Mesendoderm (in vitro differentiated cells): ENCODE measurements at regions not wholly inside any gene's neighbourhood (a gene's known extent, or its start where the extent isn't known, plus 50 kb on each side); places are given as distances from the start of the nearest gene placed in this dataset.

ENCODE experiments used
- DNase-seq: peaks from one replicate; pipeline ENCODE4 v3.0.0; 2013
- H2AK5ac ChIP-seq: 2 replicates; pipeline ENCODE4 v1.6.1; 2013; ENCODE audit warnings: low read length, inconsistent platforms
- H2BK120ac ChIP-seq: 2 replicates; pipeline ENCODE4 v1.6.1; 2013; ENCODE audit warnings: low read depth, mild to moderate bottlenecking, low read length, moderate library complexity, mixed read lengths
- H2BK15ac ChIP-seq: replicated peaks from 2 replicates; pipeline ENCODE4 v1.6.1; 2013; ENCODE audit warnings: low read depth, mild to moderate bottlenecking, moderate library complexity
- H2BK5ac ChIP-seq: 2 replicates; pipeline ENCODE4 v1.6.1; 2013; ENCODE audit warnings: low read length, inconsistent platforms
- H3K18ac ChIP-seq: 2 replicates; pipeline ENCODE4 v1.6.1; 2013; ENCODE audit warnings: mild to moderate bottlenecking, low read length, mixed read lengths
- H3K23ac ChIP-seq: one replicate; pipeline ENCODE4 v1.6.1; 2013; ENCODE audit warnings: low read length
- H3K27ac ChIP-seq: 2 replicates; pipeline ENCODE4 v1.5.1; 2013; ENCODE audit warnings: low read depth, mild to moderate bottlenecking, inconsistent platforms, low read length, moderate library complexity
- H3K27me3 ChIP-seq: 2 replicates; pipeline ENCODE4 v1.6.1; 2013; ENCODE audit warnings: low read length, control low read depth, mild to moderate bottlenecking, inconsistent platforms; ENCODE audit not compliant: insufficient read depth, poor library complexity
- H3K36me3 ChIP-seq: 2 replicates; pipeline ENCODE4 v1.6.1; 2013; ENCODE audit warnings: low read length, inconsistent platforms; ENCODE audit not compliant: control insufficient read depth, insufficient read depth
- H3K4ac ChIP-seq: one replicate; pipeline ENCODE4 v1.6.1; 2013; ENCODE audit warnings: low read depth, mild to moderate bottlenecking, low read length, moderate library complexity
- H3K4me1 ChIP-seq: 2 replicates; pipeline ENCODE4 v1.6.1; 2013; ENCODE audit warnings: low read depth, low read length, inconsistent platforms; ENCODE audit not compliant: control insufficient read depth
- H3K4me2 ChIP-seq: 2 replicates; pipeline ENCODE4 v1.6.1; 2013; ENCODE audit warnings: low read length
- H3K4me3 ChIP-seq: 2 replicates; pipeline ENCODE4 v1.5.1; 2013; ENCODE audit warnings: mild to moderate bottlenecking, low read length
- H3K56ac ChIP-seq: one replicate; pipeline ENCODE4 v1.6.1; 2013; ENCODE audit warnings: low read length
- H3K79me1 ChIP-seq: 2 replicates; pipeline ENCODE4 v1.6.1; 2013; ENCODE audit warnings: low read length, inconsistent platforms
- H3K79me2 ChIP-seq: 2 replicates; pipeline ENCODE4 v1.6.1; 2013; ENCODE audit warnings: mild to moderate bottlenecking, low read length; ENCODE audit not compliant: control insufficient read depth, insufficient read depth
- H3K9ac ChIP-seq: 2 replicates; pipeline ENCODE4 v1.6.1; 2013; ENCODE audit warnings: low read length, inconsistent platforms
- H4K5ac ChIP-seq: one replicate; pipeline ENCODE4 v1.6.1; 2013; ENCODE audit warnings: low read length
- H4K8ac ChIP-seq: one replicate; pipeline ENCODE4 v1.6.1; 2013; ENCODE audit warnings: low read depth, mild to moderate bottlenecking, control low read depth, low read length, moderate library complexity
- WGBS: extraction: QIAGEN DNeasy Blood & Tissue Kit; methylation state at CpG from one replicate; pipeline ENCODE4 v1.1.7; 2013; ENCODE audit warnings: low lambda C conversion rate, missing lambda C conversion rate; ENCODE audit not compliant: insufficient coverage; ENCODE audit errors: extremely low coverage; 5-methylcytosine and 5-hydroxymethylcytosine counted together

DNA sequence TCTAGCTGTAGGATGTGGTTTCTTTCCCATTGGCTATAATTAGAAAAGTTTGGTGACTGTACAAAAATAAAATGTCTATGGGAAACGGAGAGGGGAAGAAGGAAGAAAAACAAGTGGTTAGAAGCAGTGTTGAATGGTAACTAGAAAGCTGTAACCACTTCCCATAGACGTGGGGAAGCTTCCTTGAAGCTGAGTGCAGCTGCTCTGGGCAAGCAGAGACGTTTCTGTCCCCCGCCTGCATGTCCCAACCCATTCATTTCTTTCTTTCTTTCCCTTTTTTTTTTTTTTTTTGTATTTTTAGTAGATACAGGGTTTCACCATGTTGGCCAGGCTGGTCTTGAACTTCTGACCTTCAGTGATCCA lies 367.8 kb upstream of the HS6ST1 start:
- Histone ChIP-seq H3K27me3 (no peaks in the 10 kb centered on the region), H3K18ac (no peak overlapping the region), H4K5ac (no peak overlapping the region), H3K4me3 (no peak overlapping the region), H2BK5ac (no peak overlapping the region), H3K79me2 (no peaks in the 10 kb centered on the region), H2AK5ac (no peak overlapping the region), H3K4me2 (no peak overlapping the region), H3K4ac (no peak overlapping the region), H2BK15ac (no peak overlapping the region), H3K4me1 (no peaks in the 10 kb centered on the region), H3K9ac (no peak overlapping the region), H3K23ac (no peak overlapping the region), H3K27ac (no peak overlapping the region), H4K8ac (no peak overlapping the region), H3K36me3 (no peaks in the 10 kb centered on the region), H3K79me1 (no peaks in the 10 kb centered on the region), H3K56ac (no peak overlapping the region), H2BK120ac (no peak overlapping the region)
- no CpG with 5 or more reads among the region's 4 CpGs for WGBS
- DNase-seq = no peak

DNA sequence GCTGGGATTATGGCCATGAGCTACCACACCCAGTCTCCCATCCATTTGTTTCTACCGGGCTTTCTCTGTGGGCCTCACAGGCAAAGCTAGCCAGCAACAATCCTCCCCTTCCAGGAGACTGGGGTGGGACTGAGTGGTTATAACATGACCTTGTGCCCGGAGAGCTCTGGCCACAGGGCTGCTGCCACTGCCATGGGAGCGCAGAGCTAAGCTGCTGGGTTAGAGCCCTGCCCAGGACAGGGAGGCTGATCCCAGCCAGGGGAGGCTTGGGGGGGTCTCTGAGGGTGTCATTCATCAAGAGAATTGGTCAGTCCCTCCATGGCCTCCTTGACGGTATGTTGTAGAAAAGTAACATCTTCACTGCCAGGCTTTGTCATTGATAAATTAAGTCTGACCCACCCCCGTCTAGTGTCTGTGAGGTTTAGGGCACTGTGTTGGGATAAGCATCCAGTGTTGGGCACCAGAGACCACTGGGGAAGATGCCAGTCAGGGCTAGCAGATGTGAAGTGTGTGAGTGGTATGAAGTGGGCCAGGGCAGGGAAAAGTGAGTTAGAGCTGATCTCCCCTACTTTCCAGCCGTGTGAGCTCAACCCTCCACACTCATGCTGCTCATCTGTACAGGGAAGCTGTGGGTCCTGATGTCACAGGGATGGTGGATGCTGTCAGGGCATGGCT lies 368.4 kb upstream of the HS6ST1 start:
- Histone ChIP-seq H4K8ac (no peak overlapping the region), H3K4me2 (no peak overlapping the region), H3K27me3 (no peaks in the 10 kb centered on the region), H3K4me3 (no peak overlapping the region), H3K56ac (no peak overlapping the region), H3K4ac (no peak overlapping the region), H3K36me3 (no peaks in the 10 kb centered on the region), H4K5ac (no peak overlapping the region), H3K4me1 (no peaks in the 10 kb centered on the region), H3K9ac (no peak overlapping the region), H2BK5ac (no peak overlapping the region), H3K18ac (no peak overlapping the region), H2BK120ac (no peak overlapping the region), H3K27ac (no peak overlapping the region), H2AK5ac (no peak overlapping the region), H3K79me1 (no peaks in the 10 kb centered on the region), H3K79me2 (no peaks in the 10 kb centered on the region), H3K23ac (no peak overlapping the region), H2BK15ac (no peak overlapping the region)
- DNase-seq = no peak
- WGBS = no CpG with 5 or more reads among the region's 6 CpGs

DNA sequence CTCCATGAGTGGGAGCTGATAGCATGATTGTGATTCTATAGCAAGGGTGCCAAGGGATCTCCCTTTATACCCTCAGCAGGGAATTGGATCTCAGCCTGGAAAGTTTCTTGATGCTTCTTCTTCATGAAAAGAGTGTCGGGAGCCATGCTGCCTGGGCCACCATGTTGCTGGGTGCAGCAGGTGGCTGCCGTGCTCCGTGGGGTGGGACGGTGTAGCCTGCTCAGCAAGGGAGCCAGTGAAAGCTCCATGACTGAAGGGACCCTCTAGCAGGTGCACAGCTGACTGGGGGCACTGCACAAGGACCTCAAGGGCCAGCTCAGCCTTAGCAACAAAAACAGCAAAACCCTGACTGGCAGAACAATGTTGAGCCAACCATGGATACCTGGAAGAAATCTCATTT lies 368.9 kb upstream of the HS6ST1 start:
- no peak overlapping the region for H4K5ac ChIP-seq
- H3K36me3 ChIP-seq = no peaks in the 10 kb centered on the region

GRCh38 chr2:128689971-128690370 lies 371.3 kb upstream of the HS6ST1 start:
- DNase-seq = no peak
- H4K8ac ChIP-seq = no peak overlapping the region
- no peak overlapping the region for H2BK5ac ChIP-seq
- no peaks in the 10 kb centered on the region for H3K79me2 ChIP-seq
- H4K5ac ChIP-seq = no peak overlapping the region
- H2BK120ac ChIP-seq = no peak overlapping the region
- H3K4me1 ChIP-seq = no peaks in the 10 kb centered on the region
- no CpG with 5 or more reads among the region's 14 CpGs for WGBS
- H3K56ac ChIP-seq = peak overlapping the region; percentile 7
- no peaks in the 10 kb centered on the region for H3K79me1 ChIP-seq
- no peaks in the 10 kb centered on the region for H3K36me3 ChIP-seq
- H2AK5ac ChIP-seq = no peak overlapping the region
- no peak overlapping the region for H3K18ac ChIP-seq
- peak overlapping the region; percentile 89 for H3K23ac ChIP-seq
- H3K4me2 ChIP-seq = no peak overlapping the region
- H3K27ac ChIP-seq = no peak overlapping the region
- H3K4me3 ChIP-seq = no peak overlapping the region
- H3K4ac ChIP-seq = no peak overlapping the region
- H2BK15ac ChIP-seq = no peak overlapping the region
- H3K27me3 ChIP-seq = no peaks in the 10 kb centered on the region
- H3K9ac ChIP-seq = no peak overlapping the region

More for the DNA sequence above, 368.9 kb upstream of the HS6ST1 start:
- Histone ChIP-seq H3K23ac (no peak overlapping the region), H3K4me3 (no peak overlapping the region), H2BK5ac (no peak overlapping the region), H3K4me1 (no peaks in the 10 kb centered on the region), H4K8ac (no peak overlapping the region), H3K27me3 (no peaks in the 10 kb centered on the region), H3K79me1 (no peaks in the 10 kb centered on the region), H3K4ac (no peak overlapping the region), H2AK5ac (no peak overlapping the region), H3K4me2 (no peak overlapping the region), H3K56ac (no peak overlapping the region), H3K27ac (no peak overlapping the region), H3K18ac (no peak overlapping the region), H3K9ac (no peak overlapping the region), H3K79me2 (no peaks in the 10 kb centered on the region), H2BK15ac (no peak overlapping the region), H2BK120ac (no peak overlapping the region)
- DNase-seq = no peak
- WGBS = no CpG with 5 or more reads among the region's 4 CpGs

DNA sequence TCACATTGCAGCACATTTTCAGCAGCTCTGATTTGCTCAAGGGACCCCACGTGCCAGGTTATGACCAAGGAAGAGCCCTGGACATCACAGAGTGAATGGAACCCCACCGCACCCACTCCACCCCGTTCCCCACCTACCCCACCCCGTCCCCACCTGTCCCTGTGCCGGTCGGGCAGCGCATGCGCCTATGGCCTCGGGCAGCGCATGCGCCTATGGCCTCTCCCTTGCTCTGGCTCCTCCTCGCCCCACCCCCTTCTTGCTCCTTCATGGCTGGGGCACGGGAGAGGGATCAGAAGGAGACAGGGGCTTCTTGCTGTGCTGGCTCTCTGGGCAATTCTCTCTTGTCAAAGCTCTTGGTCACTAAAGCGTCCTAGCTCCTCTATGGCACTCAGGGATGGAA lies 371.8 kb upstream of the HS6ST1 start:
- H3K9ac ChIP-seq = no peak overlapping the region
- no peak for DNase-seq
- no peak overlapping the region for H3K56ac ChIP-seq
- H3K18ac ChIP-seq = no peak overlapping the region
- H2BK5ac ChIP-seq = no peak overlapping the region
- no peak overlapping the region for H4K5ac ChIP-seq
- WGBS = no CpG with 5 or more reads among the region's 14 CpGs
- no peak overlapping the region for H3K4me2 ChIP-seq
- H3K27ac ChIP-seq = no peak overlapping the region
- no peaks in the 10 kb centered on the region for H3K36me3 ChIP-seq
- H3K27me3 ChIP-seq = no peaks in the 10 kb centered on the region
- H4K8ac ChIP-seq = no peak overlapping the region
- no peak overlapping the region for H3K23ac ChIP-seq
- H3K79me2 ChIP-seq = no peaks in the 10 kb centered on the region
- no peak overlapping the region for H2BK15ac ChIP-seq
- H3K4ac ChIP-seq = no peak overlapping the region
- H3K4me3 ChIP-seq = no peak overlapping the region
- H3K79me1 ChIP-seq = no peaks in the 10 kb centered on the region
- H3K4me1 ChIP-seq = no peaks in the 10 kb centered on the region
- H2BK120ac ChIP-seq = no peak overlapping the region
- no peak overlapping the region for H2AK5ac ChIP-seq

GRCh38 chr2:128690869-128691268 lies 372.2 kb upstream of the HS6ST1 start:
- H2BK120ac ChIP-seq = no peak overlapping the region
- H4K8ac ChIP-seq = no peak overlapping the region
- H2BK5ac ChIP-seq = no peak overlapping the region
- H3K23ac ChIP-seq = no peak overlapping the region
- H3K4me3 ChIP-seq = no peak overlapping the region
- no peak overlapping the region for H3K27ac ChIP-seq
- no peak overlapping the region for H3K4me2 ChIP-seq
- no peaks in the 10 kb centered on the region for H3K27me3 ChIP-seq
- no peak overlapping the region for H3K9ac ChIP-seq
- H3K79me1 ChIP-seq = no peaks in the 10 kb centered on the region
- no CpG with 5 or more reads among the region's 9 CpGs for WGBS
- H2AK5ac ChIP-seq = no peak overlapping the region
- no peaks in the 10 kb centered on the region for H3K4me1 ChIP-seq
- H3K18ac ChIP-seq = no peak overlapping the region
- no peak overlapping the region for H3K4ac ChIP-seq
- H3K36me3 ChIP-seq = no peaks in the 10 kb centered on the region
- no peak overlapping the region for H2BK15ac ChIP-seq
- H4K5ac ChIP-seq = no peak overlapping the region
- H3K56ac ChIP-seq = no peak overlapping the region
- H3K79me2 ChIP-seq = no peaks in the 10 kb centered on the region
- DNase-seq = no peak
